Esophagus (tissue), 2 donors: ENCODE measurements at regions not wholly inside any gene's neighbourhood (a gene's known extent, or its start where the extent isn't known, plus 50 kb on each side); places are given as distances from the start of the nearest gene placed in this dataset.

Experiments used
- H3K27ac ChIP-seq, 2 donors: one replicate each; pipeline ENCODE4 v1.5.1; 2013; ENCODE audit warnings: low read depth in 2 of 2, mild to moderate bottlenecking in 2 of 2, inconsistent platforms in 1 of 2, low read length in 1 of 2, moderate library complexity in 1 of 2
- H3K27me3 ChIP-seq, 2 donors: one replicate each; pipeline ENCODE4 v1.6.1; 2013; ENCODE audit warnings: low read length in 2 of 2, control low read depth in 1 of 2, mild to moderate bottlenecking in 1 of 2; ENCODE audit not compliant: insufficient read depth in 2 of 2, control insufficient read depth in 1 of 2
- H3K36me3 ChIP-seq, 2 donors: one replicate each; pipeline ENCODE4 v1.6.1; 2013; ENCODE audit warnings: low read length in 1 of 2; ENCODE audit not compliant: control insufficient read depth in 2 of 2, insufficient read depth in 2 of 2
- H3K4me1 ChIP-seq, 2 donors: one replicate each; pipeline ENCODE4 v1.6.1; 2013; ENCODE audit warnings: low read length in 1 of 2; ENCODE audit not compliant: control insufficient read depth in 2 of 2, insufficient read depth in 2 of 2
- H3K4me3 ChIP-seq, 2 donors: one replicate each; pipeline ENCODE4 v1.5.1; 2013; ENCODE audit warnings: low read length in 2 of 2, mild to moderate bottlenecking in 2 of 2, low read depth in 1 of 2, moderate library complexity in 1 of 2
- H3K9me3 ChIP-seq, 2 donors: one replicate each; pipeline ENCODE4 v1.6.1; 2013; ENCODE audit warnings: mild to moderate bottlenecking in 2 of 2, low read depth in 1 of 2, low read length in 1 of 2, moderate library complexity in 1 of 2; ENCODE audit not compliant: control insufficient read depth in 2 of 2, insufficient read depth in 1 of 2
- WGBS, 2 donors: extraction: QIAGEN DNeasy Blood & Tissue Kit; methylation state at CpG; one replicate each; pipeline ENCODE4 v1.1.7; 2013; 5-methylcytosine and 5-hydroxymethylcytosine counted together
- donor health status: healthy with polysubstance abuse.
- donor health status: Bipolar disorder and iron deficiency.

GRCh38 chr1:234745844-234746797 is 136.1 kb upstream of the IRF2BP2 start:
- 66 to 71% methylated on average over 15 of the region's 15 CpGs for WGBS, 2 donors
- no peaks in the 10 kb centered on the region for H3K36me3 ChIP-seq
- peaks cover 0 to 3% of the 10 kb centered on the region in 2 donors for H3K4me1 ChIP-seq
- H3K9me3 ChIP-seq, result no peaks in the 10 kb centered on the region
- H3K4me3 ChIP-seq, result no peak overlapping the region
- no peak overlapping the region for H3K27ac ChIP-seq
- H3K27me3 ChIP-seq, result no peaks in the 10 kb centered on the region

GRCh38 chr1:234745276-234745675 is 135.3 kb upstream of the IRF2BP2 start:
- WGBS, 2 donors, result 95 to 96% methylated on average over 11 of the region's 11 CpGs
- no peak overlapping the region for H3K27ac ChIP-seq

GRCh38 chr1:234743791-234744611 is 134.0 kb upstream of the IRF2BP2 start:
- 37 to 47% methylated on average over 18 of the region's 18 CpGs for WGBS, 2 donors
- peak overlapping the region; percentile 53 to 60 for H3K27ac ChIP-seq
- no peaks in the 10 kb centered on the region for H3K27me3 ChIP-seq
- no peaks in the 10 kb centered on the region for H3K36me3 ChIP-seq
- peaks cover 0 to 3% of the 10 kb centered on the region in 2 donors for H3K4me1 ChIP-seq
- no peak overlapping the region for H3K4me3 ChIP-seq
- no peaks in the 10 kb centered on the region for H3K9me3 ChIP-seq

More at GRCh38 chr1:234745276-234745675, 135.3 kb upstream of the IRF2BP2 start:
- Histone ChIP-seq H3K4me1 (peaks cover 0 to 3% of the 10 kb centered on the region in 2 donors), H3K9me3 (no peaks in the 10 kb centered on the region), H3K4me3 (no peak overlapping the region), H3K27me3 (no peaks in the 10 kb centered on the region), H3K36me3 (no peaks in the 10 kb centered on the region)

- WGBS, 2 donors, result 73 to 74% methylated on average over 10 of the region's 10 CpGs
- Histone ChIP-seq H3K4me3 (no peak overlapping the region), H3K27me3 (no peaks in the 10 kb centered on the region), H3K27ac (no peak overlapping the region), H3K36me3 (no peaks in the 10 kb centered on the region), H3K9me3 (no peaks in the 10 kb centered on the region), H3K4me1 (peaks cover 0 to 3% of the 10 kb centered on the region in 2 donors)
Measured at GRCh38 chr1:234742622-234743021, 132.6 kb upstream of the IRF2BP2 start.

GRCh38 chr1:234737967-234738314 is 128.0 kb upstream of the IRF2BP2 start:
- Histone ChIP-seq H3K27ac (no peak overlapping the region), H3K36me3 (no peaks in the 10 kb centered on the region), H3K27me3 (no peaks in the 10 kb centered on the region), H3K9me3 (no peaks in the 10 kb centered on the region), H3K4me1 (no peaks in the 10 kb centered on the region), H3K4me3 (no peak overlapping the region)
- 91 to 93% methylated on average over 6 of the region's 6 CpGs for WGBS, 2 donors

- Histone ChIP-seq H3K27me3 (no peaks in the 10 kb centered on the region), H3K4me3 (no peak overlapping the region), H3K36me3 (no peaks in the 10 kb centered on the region), H3K9me3 (no peaks in the 10 kb centered on the region), H3K27ac (no peak overlapping the region), H3K4me1 (peaks cover 0 to 5% of the 10 kb centered on the region in 2 donors)
- 89 to 92% methylated on average over 14 of the region's 14 CpGs for WGBS, 2 donors
Measured at GRCh38 chr1:234735916-234736315, 125.9 kb upstream of the IRF2BP2 start.

GRCh38 chr1:234735476-234735875 is 125.5 kb upstream of the IRF2BP2 start:
- Histone ChIP-seq H3K4me1 (peaks cover 0 to 5% of the 10 kb centered on the region in 2 donors), H3K27me3 (no peaks in the 10 kb centered on the region), H3K36me3 (no peaks in the 10 kb centered on the region), H3K4me3 (no peak overlapping the region), H3K27ac (no peak overlapping the region), H3K9me3 (no peaks in the 10 kb centered on the region)
- 93 to 95% methylated on average over 14 of the region's 14 CpGs for WGBS, 2 donors

GRCh38 chr1:234734869-234735268 is 124.9 kb upstream of the IRF2BP2 start:
- WGBS, 2 donors, result 73 to 81% methylated on average over 9 of the region's 9 CpGs
- H3K27ac ChIP-seq, result no peak overlapping the region
- H3K4me1 ChIP-seq, result peaks cover 0 to 5% of the 10 kb centered on the region in 2 donors
- H3K9me3 ChIP-seq, result no peaks in the 10 kb centered on the region
- H3K36me3 ChIP-seq, result no peaks in the 10 kb centered on the region
- no peak overlapping the region for H3K4me3 ChIP-seq
- no peaks in the 10 kb centered on the region for H3K27me3 ChIP-seq

- H3K27me3 ChIP-seq, result no peaks in the 10 kb centered on the region
- no peak overlapping the region for H3K4me3 ChIP-seq
- H3K4me1 ChIP-seq, result peaks cover 0 to 5% of the 10 kb centered on the region in 2 donors
- no peak overlapping the region for H3K27ac ChIP-seq
- H3K9me3 ChIP-seq, result no peaks in the 10 kb centered on the region
- no peaks in the 10 kb centered on the region for H3K36me3 ChIP-seq
- 92 to 95% methylated on average over 13 of the region's 13 CpGs for WGBS, 2 donors
Measured at GRCh38 chr1:234734412-234734835, 124.4 kb upstream of the IRF2BP2 start.
